ENCODE measurements at regions not wholly inside any gene's neighbourhood (a gene's known extent, or its start where the extent isn't known, plus 50 kb on each side); places are given as distances from the start of the nearest gene placed in this dataset.

- Mint-ChIP-seq H3K27me3 (no peaks in the 10 kb centered on the region), H3K9me3 (peaks cover 0 to 18% (median 5%) of the 10 kb centered on the region in 7 donors), H3K36me3 (no peaks in the 10 kb centered on the region), H3K4me1 (no peaks in the 10 kb centered on the region), H3K27ac (no peak overlapping the region), H3K4me3 (no peak overlapping the region)
- ATAC-seq (ENCODE audit: low read depth in 2 of 2) (no peak), DNase-seq (no peak)
Observed at GRCh38 chr4:63393544-63393943, 1015.7 kb downstream of the TECRL start.

GRCh38 chr4:63379750-63380522, 1029.3 kb downstream of the TECRL start:
- no peak for DNase-seq
- no peak for ATAC-seq (ENCODE audit: low read depth in 2 of 2)
- no peaks in the 10 kb centered on the region for H3K4me1 Mint-ChIP-seq
- no peaks in the 10 kb centered on the region for H3K36me3 Mint-ChIP-seq
- H3K9me3 Mint-ChIP-seq = peaks cover 0 to 6% (median 3%) of the 10 kb centered on the region in 7 donors
- H3K27me3 Mint-ChIP-seq = no peaks in the 10 kb centered on the region
- H3K27ac Mint-ChIP-seq = no peak overlapping the region
- no peak overlapping the region for H3K4me3 Mint-ChIP-seq

- ATAC-seq (ENCODE audit: low read depth in 2 of 2) = no peak
- no peaks in the 10 kb centered on the region for H3K27me3 Mint-ChIP-seq
- peaks cover 0 to 6% (median 0%) of the 10 kb centered on the region in 7 donors for H3K9me3 Mint-ChIP-seq
- no peak for DNase-seq
- no peak overlapping the region for H3K27ac Mint-ChIP-seq
- H3K4me3 Mint-ChIP-seq = no peak overlapping the region
- no peaks in the 10 kb centered on the region for H3K36me3 Mint-ChIP-seq
- H3K4me1 Mint-ChIP-seq = no peaks in the 10 kb centered on the region
Observed at GRCh38 chr4:63371001-63371400, 1038.2 kb downstream of the TECRL start.

- peaks cover 0 to 9% (median 3%) of the 10 kb centered on the region in 7 donors for H3K9me3 Mint-ChIP-seq
- H3K27ac Mint-ChIP-seq = no peak overlapping the region
- no peak for DNase-seq
Observed at GRCh38 chr4:63361628-63362027, 1047.6 kb downstream of the TECRL start.

GRCh38 chr4:63361066-63361465, 1048.2 kb downstream of the TECRL start:
- Mint-ChIP-seq H3K9me3 (peaks cover 0 to 9% (median 1%) of the 10 kb centered on the region in 7 donors), H3K27ac (no peak overlapping the region), H3K4me1 (no peaks in the 10 kb centered on the region), H3K36me3 (no peaks in the 10 kb centered on the region), H3K27me3 (no peaks in the 10 kb centered on the region), H3K4me3 (no peak overlapping the region)
- no peak for ATAC-seq (ENCODE audit: low read depth in 2 of 2)
- DNase-seq = no peak

More at GRCh38 chr4:63361628-63362027, 1047.6 kb downstream of the TECRL start:
- no peaks in the 10 kb centered on the region for H3K36me3 Mint-ChIP-seq
- no peaks in the 10 kb centered on the region for H3K27me3 Mint-ChIP-seq
- no peak for ATAC-seq (ENCODE audit: low read depth in 2 of 2)
- no peaks in the 10 kb centered on the region for H3K4me1 Mint-ChIP-seq
- H3K4me3 Mint-ChIP-seq = no peak overlapping the region

- Mint-ChIP-seq H3K9me3 (peaks cover 7 to 21% (median 12%) of the 10 kb centered on the region in 7 donors), H3K4me1 (no peaks in the 10 kb centered on the region), H3K4me3 (no peak overlapping the region), H3K27ac (no peak overlapping the region), H3K36me3 (no peaks in the 10 kb centered on the region), H3K27me3 (no peaks in the 10 kb centered on the region)
- ATAC-seq (ENCODE audit: low read depth in 2 of 2) (no peak), DNase-seq (no peak)
Observed at GRCh38 chr4:63349674-63350025, 1059.6 kb downstream of the TECRL start.

GRCh38 chr4:63348735-63349673, 1060.2 kb downstream of the TECRL start:
- DNase-seq = no peak
- no peak for ATAC-seq (ENCODE audit: low read depth in 2 of 2)
- Mint-ChIP-seq H3K27ac (no peak overlapping the region), H3K27me3 (no peaks in the 10 kb centered on the region), H3K9me3 (peaks cover 4 to 22% (median 12%) of the 10 kb centered on the region in 7 donors), H3K4me3 (no peak overlapping the region), H3K4me1 (no peaks in the 10 kb centered on the region), H3K36me3 (no peaks in the 10 kb centered on the region)

- no peaks in the 10 kb centered on the region for H3K4me1 Mint-ChIP-seq
- peaks cover 0 to 4% of the 10 kb centered on the region in 2 donors for H3K36me3 Mint-ChIP-seq
- DNase-seq = no peak
- H3K27ac Mint-ChIP-seq = peak overlapping the region in 1 of 6 donors; percentile 34
- H3K4me3 Mint-ChIP-seq = no peak overlapping the region
- H3K9me3 Mint-ChIP-seq = peaks cover 0 to 20% (median 10%) of the 10 kb centered on the region in 7 donors
- H3K27me3 Mint-ChIP-seq = no peaks in the 10 kb centered on the region
- no peak for ATAC-seq (ENCODE audit: low read depth in 2 of 2)
Observed at GRCh38 chr4:63325140-63325539, 1084.1 kb downstream of the TECRL start.

GRCh38 chr4:63316633-63317032, 1092.6 kb downstream of the TECRL start:
- H3K36me3 Mint-ChIP-seq = no peaks in the 10 kb centered on the region
- H3K27me3 Mint-ChIP-seq = no peaks in the 10 kb centered on the region
- no peak overlapping the region for H3K4me3 Mint-ChIP-seq
- peaks cover 0 to 4% (median 0%) of the 10 kb centered on the region in 7 donors for H3K9me3 Mint-ChIP-seq
- H3K27ac Mint-ChIP-seq = no peak overlapping the region
- no peak for DNase-seq
- H3K4me1 Mint-ChIP-seq = no peaks in the 10 kb centered on the region
- ATAC-seq (ENCODE audit: low read depth in 2 of 2) = no peak

GRCh38 chr4:63315651-63316050, 1093.6 kb downstream of the TECRL start:
- Mint-ChIP-seq H3K27ac (peak overlapping the region in 1 of 6 donors; percentile 6), H3K9me3 (peaks cover 0 to 4% (median 0%) of the 10 kb centered on the region in 7 donors)
- no peak for DNase-seq

GRCh38 chr4:63308697-63309096, 1100.6 kb downstream of the TECRL start:
- no peaks in the 10 kb centered on the region for H3K4me1 Mint-ChIP-seq
- ATAC-seq (ENCODE audit: low read depth in 2 of 2) (no peak), DNase-seq (no peak)
- H3K27me3 Mint-ChIP-seq = no peaks in the 10 kb centered on the region
- no peak overlapping the region for H3K4me3 Mint-ChIP-seq
- H3K36me3 Mint-ChIP-seq = no peaks in the 10 kb centered on the region
- H3K9me3 Mint-ChIP-seq = peaks cover 0 to 7% (median 0%) of the 10 kb centered on the region in 7 donors
- no peak overlapping the region for H3K27ac Mint-ChIP-seq

More at GRCh38 chr4:63315651-63316050, 1093.6 kb downstream of the TECRL start:
- Mint-ChIP-seq H3K4me1 (no peaks in the 10 kb centered on the region), H3K27me3 (no peaks in the 10 kb centered on the region), H3K4me3 (no peak overlapping the region), H3K36me3 (no peaks in the 10 kb centered on the region)
- no peak for ATAC-seq (ENCODE audit: low read depth in 2 of 2)

GRCh38 chr4:63302792-63303191, 1106.5 kb downstream of the TECRL start:
- DNase-seq (no peak), ATAC-seq (ENCODE audit: low read depth in 2 of 2) (no peak)
- Mint-ChIP-seq H3K27me3 (no peaks in the 10 kb centered on the region), H3K4me1 (no peaks in the 10 kb centered on the region), H3K27ac (no peak overlapping the region), H3K4me3 (no peak overlapping the region), H3K9me3 (peaks cover 0 to 7% (median 0%) of the 10 kb centered on the region in 7 donors), H3K36me3 (no peaks in the 10 kb centered on the region)

GRCh38 chr4:63302078-63302477, 1107.2 kb downstream of the TECRL start:
- peaks cover 0 to 6% (median 0%) of the 10 kb centered on the region in 7 donors for H3K9me3 Mint-ChIP-seq
- no peak for DNase-seq
- H3K36me3 Mint-ChIP-seq = no peaks in the 10 kb centered on the region

GRCh38 chr4:63296773-63297172, 1112.5 kb downstream of the TECRL start:
- ATAC-seq (ENCODE audit: low read depth in 2 of 2) (no peak), DNase-seq (no peak)
- Mint-ChIP-seq H3K27ac (no peak overlapping the region), H3K36me3 (no peaks in the 10 kb centered on the region), H3K27me3 (no peaks in the 10 kb centered on the region), H3K4me1 (no peaks in the 10 kb centered on the region), H3K9me3 (peaks cover 0 to 2% (median 0%) of the 10 kb centered on the region in 7 donors), H3K4me3 (no peak overlapping the region)

More at GRCh38 chr4:63302078-63302477, 1107.2 kb downstream of the TECRL start:
- H3K4me1 Mint-ChIP-seq = no peaks in the 10 kb centered on the region
- H3K4me3 Mint-ChIP-seq = no peak overlapping the region
- no peaks in the 10 kb centered on the region for H3K27me3 Mint-ChIP-seq
- ATAC-seq (ENCODE audit: low read depth in 2 of 2) = no peak
- H3K27ac Mint-ChIP-seq = no peak overlapping the region
